ENCODE measurements at regions not wholly inside any gene's neighbourhood (a gene's known extent, or its start where the extent isn't known, plus 50 kb on each side); places are given as distances from the start of the nearest gene placed in this dataset.
"Not testable (repeated sequence)": the region's sequence is repeated elsewhere in the genome, so short reads cannot be mapped to it uniquely, and the experiment has no call there.

GRCh38 chr14:21771671-21772070 lies 98.1 kb upstream of the OR4E1 start:
- intact Hi-C loops (cut with DNase I): no loop called here
- DNase-seq (ENCODE audit: low spot score in 2 of 2): no peak
- Histone ChIP-seq H3K9me3 (no peaks in the 10 kb centered on the region), H3K4me1 (no peaks in the 10 kb centered on the region), H3K36me3 (no peaks in the 10 kb centered on the region), H3K4me3 (no peak overlapping the region), H3K27ac (no peak overlapping the region), H3K27me3 (no peaks in the 10 kb centered on the region)
- no peak for TF ChIP-seq CTCF (IDR thresholded peaks at IDR 0.05)

- intact Hi-C loops (cut with DNase I): no loop called here
- Histone ChIP-seq H3K27me3 (no peaks in the 10 kb centered on the region), H3K4me3 (no peak overlapping the region), H3K27ac (no peak overlapping the region), H3K36me3 (no peaks in the 10 kb centered on the region), H3K9me3 (no peaks in the 10 kb centered on the region), H3K4me1 (no peaks in the 10 kb centered on the region)
- DNase-seq (ENCODE audit: low spot score in 2 of 2): no peak
- TF ChIP-seq CTCF (IDR thresholded peaks at IDR 0.05): no peak
Observed at GRCh38 chr14:21768875-21769257, 95.2 kb upstream of the OR4E1 start.

- H3K4me1 ChIP-seq: no peaks in the 10 kb centered on the region
- no peak for DNase-seq (ENCODE audit: low spot score in 2 of 2)
- H3K36me3 ChIP-seq: no peaks in the 10 kb centered on the region
- intact Hi-C loops (cut with DNase I): no loop called here
- no peak for TF ChIP-seq CTCF (IDR thresholded peaks at IDR 0.05)
- no peak overlapping the region for H3K4me3 ChIP-seq
- no peak overlapping the region for H3K27ac ChIP-seq
- no peaks in the 10 kb centered on the region for H3K27me3 ChIP-seq
- no peaks in the 10 kb centered on the region for H3K9me3 ChIP-seq
Observed at GRCh38 chr14:21768116-21768874, 94.7 kb upstream of the OR4E1 start.

- intact Hi-C loops (cut with DNase I); H3K9me3 ChIP-seq; H3K4me1 ChIP-seq; H3K27ac ChIP-seq; DNase-seq (ENCODE audit: low spot score in 2 of 2); H3K4me3 ChIP-seq; H3K27me3 ChIP-seq; H3K36me3 ChIP-seq: not testable (repeated sequence)
Observed at GRCh38 chr14:21760360-21760759, 86.7 kb upstream of the OR4E1 start.

GRCh38 chr14:21749306-21749868 lies 75.8 kb upstream of the OR4E1 start:
- intact Hi-C loops (cut with DNase I): no loop called here
- no peak overlapping the region for H3K27ac ChIP-seq

More at GRCh38 chr14:21749306-21749868, 75.8 kb upstream of the OR4E1 start:
- H3K27me3 ChIP-seq: no peaks in the 10 kb centered on the region
- H3K4me3 ChIP-seq: no peak overlapping the region
- no peak for TF ChIP-seq CTCF (IDR thresholded peaks at IDR 0.05)
- no peaks in the 10 kb centered on the region for H3K9me3 ChIP-seq
- H3K4me1 ChIP-seq: no peaks in the 10 kb centered on the region
- no peaks in the 10 kb centered on the region for H3K36me3 ChIP-seq
- DNase-seq (ENCODE audit: low spot score in 2 of 2): no peak

All from ascending aorta (tissue), 2 donors.